Uterus (tissue), 2 donors: ENCODE measurements at regions not wholly inside any gene's neighbourhood (a gene's known extent, or its start where the extent isn't known, plus 50 kb on each side); places are given as distances from the start of the nearest gene placed in this dataset.

Experiments
- CTCF ChIP-seq, 4 experiments: fragments of 200-600 bp in 2 of 4; fragments of 450-650 bp in 2 of 4; sonication (generic) in 2 of 4; IDR thresholded peaks; one replicate each; pipeline ENCODE4 v1.5.1; 2016 to 2019; ENCODE audit warnings: antibody characterized with exemption in 4 of 4, mild to moderate bottlenecking in 2 of 4, moderate library complexity in 1 of 4
- POLR2A ChIP-seq, 2 donors: fragments of 450-650 bp; IDR thresholded peaks; one replicate each; pipeline ENCODE4 v1.6.1; 2016; ENCODE audit warnings: antibody characterized with exemption in 2 of 2, mild to moderate bottlenecking in 1 of 2, moderate library complexity in 1 of 2

- TF ChIP-seq CTCF (IDR thresholded peaks at IDR 0.05) (no peak), POLR2A (IDR thresholded peaks at IDR 0.05) (no peak)
Observed at GRCh38 chr1:30312226-30312625, 411.2 kb downstream of the MATN1 start.
